GM18868 (cell line): ENCODE measurements at regions not wholly inside any gene's neighbourhood (a gene's known extent, or its start where the extent isn't known, plus 50 kb on each side); places are given as distances from the start of the nearest gene placed in this dataset.
A peak's percentile ranks its signal among the peaks of the same experiment; 100 is the strongest.

Source experiments
- ATAC-seq: cut with Tn5 transposase; IDR thresholded peaks from one replicate; pipeline ENCODE4 v1.9.1; 2021; ENCODE audit warnings: mild to moderate bottlenecking, moderate library complexity; ENCODE audit not compliant: unreplicated experiment

GRCh38 chr2:201968476-201968875, 65.2 kb upstream of the FZD7 start:
- ATAC-seq = no peak

GRCh38 chr2:201969241-201969937, 64.3 kb upstream of the FZD7 start:
- no peak for ATAC-seq

- no peak for ATAC-seq
Observed at GRCh38 chr2:201969938-201970785, 63.5 kb upstream of the FZD7 start.

GRCh38 chr2:201970786-201971108, 62.9 kb upstream of the FZD7 start:
- ATAC-seq = no peak

- no peak for ATAC-seq
Observed at GRCh38 chr2:201971531-201972228, 62.0 kb upstream of the FZD7 start.

GRCh38 chr2:201972621-201973255, 60.9 kb upstream of the FZD7 start:
- no peak for ATAC-seq

GRCh38 chr2:201973305-201973928, 60.2 kb upstream of the FZD7 start:
- ATAC-seq = no peak

- ATAC-seq = no peak
Observed at GRCh38 chr2:201974171-201975100, 59.2 kb upstream of the FZD7 start.

- no peak for ATAC-seq
Observed at GRCh38 chr2:201975434-201975833, 58.2 kb upstream of the FZD7 start.

- ATAC-seq = no peak
Observed at GRCh38 chr2:201975964-201976612, 57.6 kb upstream of the FZD7 start.

GRCh38 chr2:201977651-201978050, 56.0 kb upstream of the FZD7 start:
- ATAC-seq = no peak

GRCh38 chr2:201978333-201978732, 55.3 kb upstream of the FZD7 start:
- ATAC-seq = no peak

- no peak for ATAC-seq
Observed at GRCh38 chr2:201978986-201979385, 54.7 kb upstream of the FZD7 start.

GRCh38 chr2:201980389-201980821, 53.2 kb upstream of the FZD7 start:
- ATAC-seq = peak; percentile 77

- no peak for ATAC-seq
Observed at GRCh38 chr2:201980946-201981345, 52.7 kb upstream of the FZD7 start.

- no peak for ATAC-seq
Observed at GRCh38 chr2:201983174-201983573, 50.5 kb upstream of the FZD7 start.

- no peak for ATAC-seq
Observed at GRCh38 chr2:201983800-201984199, 49.9 kb upstream of the FZD7 start.
